ENCODE measurements at regions not wholly inside any gene's neighbourhood (a gene's known extent, or its start where the extent isn't known, plus 50 kb on each side); places are given as distances from the start of the nearest gene placed in this dataset.

GRCh38 chr13:84810781-84811180 lies 928.5 kb upstream of the SLITRK1 start:
- TF ChIP-seq CTCF (IDR thresholded peaks at IDR 0.05 in 8 of 11, conservative IDR thresholded peaks at IDR 0.05 in 3 of 11) (no peak), POLR2A (IDR thresholded peaks at IDR 0.05) (no peak), POLR2AphosphoS5 (IDR thresholded peaks at IDR 0.05) (no peak)
